Astrocyte of the spinal cord (primary cell): ENCODE measurements at regions not wholly inside any gene's neighbourhood (a gene's known extent, or its start where the extent isn't known, plus 50 kb on each side); places are given as distances from the start of the nearest gene placed in this dataset.
A peak's percentile ranks its signal among the peaks of the same experiment; 100 is the strongest.

Experiments used
- DNase-seq: peaks from one replicate; pipeline ENCODE4 v3.0.0; 2011; ENCODE audit warnings: low read depth, low spot score
- H3K4me3 ChIP-seq: 2 replicates; pipeline ENCODE4 v1.5.1; 2011; ENCODE audit warnings: low read depth, mild to moderate bottlenecking, low read length, moderate library complexity
- in situ Hi-C: cut with HindIII; loops from 2 replicates; pipeline ENCODE4 v1.10.0; 2017; ENCODE audit warnings: low sequenced_read_pairs
- TF ChIP-seq, protein P1 (sequence below): IDR thresholded peaks from 2 replicates; pipeline ENCODE4 v1.5.1; 2012; ENCODE audit warnings: low read depth, mild to moderate bottlenecking, low read length, inconsistent platforms

DNA sequence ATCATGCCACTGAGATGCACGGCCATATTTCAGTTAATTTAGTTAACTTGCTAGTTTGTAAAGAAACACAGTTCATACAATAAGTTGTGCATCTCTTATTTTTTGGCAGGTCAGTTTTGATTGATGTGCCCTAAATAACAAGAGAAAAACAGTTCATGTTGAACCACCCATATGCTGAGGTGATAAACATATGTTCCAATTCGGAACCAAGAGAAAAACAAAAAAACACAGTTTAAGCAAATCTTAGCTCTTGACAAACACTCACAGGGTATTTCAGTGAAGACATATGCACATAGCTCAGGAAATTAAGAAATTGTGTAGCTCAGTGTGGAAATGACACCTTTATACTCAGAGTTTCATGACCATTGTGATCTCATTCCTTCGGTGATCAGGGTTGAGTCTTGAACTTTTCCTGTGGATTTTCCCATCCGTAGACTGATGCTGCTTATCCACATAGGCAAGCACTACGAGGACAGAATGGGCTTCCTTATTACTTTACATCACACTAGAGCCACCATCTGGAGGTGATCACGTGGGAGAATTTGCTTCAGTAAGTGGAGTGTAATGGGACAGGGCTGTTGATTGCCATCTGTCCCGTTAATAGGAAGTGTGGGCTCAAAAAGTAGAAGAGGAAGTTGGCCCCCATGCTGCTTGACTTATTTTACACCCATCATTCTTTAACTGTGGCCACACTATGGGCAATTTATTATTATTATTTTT lies 773.0 kb downstream of the MTRR start:
- TF ChIP-seq, protein P1, sequence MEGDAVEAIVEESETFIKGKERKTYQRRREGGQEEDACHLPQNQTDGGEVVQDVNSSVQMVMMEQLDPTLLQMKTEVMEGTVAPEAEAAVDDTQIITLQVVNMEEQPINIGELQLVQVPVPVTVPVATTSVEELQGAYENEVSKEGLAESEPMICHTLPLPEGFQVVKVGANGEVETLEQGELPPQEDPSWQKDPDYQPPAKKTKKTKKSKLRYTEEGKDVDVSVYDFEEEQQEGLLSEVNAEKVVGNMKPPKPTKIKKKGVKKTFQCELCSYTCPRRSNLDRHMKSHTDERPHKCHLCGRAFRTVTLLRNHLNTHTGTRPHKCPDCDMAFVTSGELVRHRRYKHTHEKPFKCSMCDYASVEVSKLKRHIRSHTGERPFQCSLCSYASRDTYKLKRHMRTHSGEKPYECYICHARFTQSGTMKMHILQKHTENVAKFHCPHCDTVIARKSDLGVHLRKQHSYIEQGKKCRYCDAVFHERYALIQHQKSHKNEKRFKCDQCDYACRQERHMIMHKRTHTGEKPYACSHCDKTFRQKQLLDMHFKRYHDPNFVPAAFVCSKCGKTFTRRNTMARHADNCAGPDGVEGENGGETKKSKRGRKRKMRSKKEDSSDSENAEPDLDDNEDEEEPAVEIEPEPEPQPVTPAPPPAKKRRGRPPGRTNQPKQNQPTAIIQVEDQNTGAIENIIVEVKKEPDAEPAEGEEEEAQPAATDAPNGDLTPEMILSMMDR: no peak
- no peak for DNase-seq
- H3K4me3 ChIP-seq: no peak overlapping the region
- in situ Hi-C loops: no loop called here

DNA sequence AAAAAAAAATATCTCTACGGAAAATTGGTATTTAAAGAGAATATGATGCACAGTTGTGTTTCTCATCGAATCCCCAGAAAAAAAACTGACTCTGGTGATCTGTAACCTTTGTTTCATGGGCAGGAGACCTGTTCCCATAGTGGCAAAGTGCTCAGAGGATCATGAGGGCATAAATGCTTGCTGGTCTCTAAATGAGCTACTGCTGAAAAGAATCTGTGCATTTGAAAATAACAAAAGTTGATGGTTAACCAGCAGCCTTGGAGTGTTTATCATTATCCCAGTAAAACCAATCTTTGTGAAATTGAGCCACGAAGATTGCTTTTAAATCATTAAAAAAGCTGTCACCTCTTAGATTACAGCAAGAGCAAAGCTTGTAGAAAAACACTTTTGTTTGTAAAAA lies 775.4 kb downstream of the MTRR start:
- no peak for DNase-seq
- in situ Hi-C loops: no loop called here

DNA sequence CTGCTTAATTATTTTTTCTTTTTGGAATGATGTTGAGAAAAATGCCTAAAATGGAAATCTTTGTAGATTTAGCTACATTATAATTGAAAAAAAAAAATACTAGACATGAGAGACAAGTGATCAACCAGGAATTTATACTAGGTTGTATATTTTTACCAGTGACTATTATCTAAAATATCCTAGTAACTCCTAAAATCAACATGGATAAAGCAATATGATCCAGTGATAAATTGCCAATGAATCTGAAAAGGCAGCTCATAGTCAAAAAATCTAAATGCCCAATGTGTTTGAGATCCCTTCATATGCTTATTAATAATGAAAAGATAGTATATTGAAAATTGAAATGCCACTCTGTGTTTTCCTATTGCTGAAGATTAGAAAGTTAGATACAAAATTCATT lies 778.2 kb downstream of the MTRR start:
- H3K4me3 ChIP-seq: no peak overlapping the region
- no peak for DNase-seq
- TF ChIP-seq, protein P1: no peak
- in situ Hi-C loops: no loop called here

More for the DNA sequence above, 775.4 kb downstream of the MTRR start:
- TF ChIP-seq, protein P1: no peak
- H3K4me3 ChIP-seq: no peak overlapping the region

DNA sequence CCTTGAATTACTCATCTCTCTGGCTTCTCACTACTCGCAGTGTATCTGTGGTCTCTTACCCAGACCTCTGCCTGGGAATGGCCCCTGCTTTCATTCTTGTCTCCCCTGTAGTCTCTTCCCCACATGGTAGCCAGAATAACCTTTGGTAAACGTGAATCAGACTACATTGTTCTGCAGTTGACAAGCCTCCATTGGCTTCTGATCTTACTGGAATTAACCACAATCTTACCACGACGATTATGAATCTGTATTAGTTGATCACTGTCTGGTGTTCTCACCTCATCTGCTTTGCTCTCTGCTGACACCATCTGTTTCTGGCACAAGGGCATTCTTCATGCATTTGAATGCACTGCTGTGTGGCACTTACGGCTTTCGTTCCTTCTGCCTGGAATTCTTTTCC lies 781.2 kb downstream of the MTRR start:
- H3K4me3 ChIP-seq: no peak overlapping the region
- TF ChIP-seq, protein P1: no peak
- in situ Hi-C loops: no loop called here
- peak; percentile 27 for DNase-seq

DNA sequence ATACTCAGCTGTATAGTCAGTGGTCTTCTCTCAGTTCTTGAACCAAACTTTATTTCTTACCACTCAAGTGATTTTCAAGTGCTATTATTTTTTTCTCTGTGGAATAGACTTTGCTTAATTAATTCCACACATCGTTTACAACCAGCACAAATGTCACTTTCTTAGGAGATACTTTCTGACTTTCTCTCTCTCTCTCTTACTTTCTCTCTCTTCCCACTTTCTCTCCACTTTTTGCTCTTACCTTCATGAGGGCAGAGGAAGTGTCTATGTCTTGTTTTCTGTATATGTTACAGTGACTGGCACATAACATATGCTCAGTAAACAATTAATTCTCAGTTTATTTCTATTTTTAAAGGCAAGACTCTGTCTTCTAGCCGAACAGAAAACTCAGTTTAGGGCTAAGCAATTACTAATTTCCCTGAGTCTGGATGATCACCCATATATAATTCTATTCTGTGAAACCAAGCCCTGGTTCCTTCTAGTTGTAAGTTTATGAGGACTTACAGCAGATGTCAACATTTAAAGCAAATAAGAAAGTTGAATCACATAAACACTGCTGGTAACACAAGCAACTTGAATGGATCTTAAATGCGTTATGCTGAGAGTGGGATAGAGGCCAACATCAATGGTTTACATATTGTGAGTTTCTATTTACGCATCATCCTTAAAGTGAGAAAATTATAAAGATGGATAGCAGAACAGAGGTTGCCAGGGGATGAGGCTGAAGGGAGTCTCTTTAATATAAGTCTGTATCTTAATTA lies 791.4 kb downstream of the MTRR start:
- no peak overlapping the region for H3K4me3 ChIP-seq
- TF ChIP-seq, protein P1: no peak
- in situ Hi-C loops: no loop called here
- no peak for DNase-seq

DNA sequence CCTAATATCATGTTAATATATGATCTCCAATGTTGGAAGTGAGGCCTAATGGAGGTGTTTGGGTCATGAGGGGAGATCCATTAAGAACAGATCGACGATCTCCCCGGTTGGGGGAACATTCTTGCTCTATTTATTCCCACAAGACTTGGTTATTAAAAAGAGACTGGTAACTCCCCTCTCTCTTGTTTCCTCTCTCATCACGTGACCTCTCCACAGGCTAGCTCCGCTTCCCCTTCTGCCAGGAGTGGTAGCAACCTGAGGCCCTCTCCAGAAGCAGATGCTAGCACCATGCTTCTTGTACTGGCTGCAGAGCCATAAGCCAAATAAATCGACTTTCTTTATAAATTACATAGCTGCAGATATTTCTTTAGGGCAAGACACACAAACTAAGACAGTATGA lies 794.4 kb downstream of the MTRR start:
- in situ Hi-C loops: no loop called here
- H3K4me3 ChIP-seq: no peak overlapping the region
- no peak for DNase-seq
- TF ChIP-seq, protein P1: no peak
